Amniotic epithelial cell (primary cell): ENCODE measurements at regions not wholly inside any gene's neighbourhood (a gene's known extent, or its start where the extent isn't known, plus 50 kb on each side); places are given as distances from the start of the nearest gene placed in this dataset.
"Not testable (repeated sequence)": the region's sequence is repeated elsewhere in the genome, so short reads cannot be mapped to it uniquely, and the experiment has no call there.

Experiments
- DNase-seq: peaks from one replicate; pipeline ENCODE4 v3.0.0-alpha.2; 2010; ENCODE audit warnings: low read depth

GRCh38 chrY:7310482-7311269, 399.1 kb upstream of the AMELY start:
- DNase-seq: peak; percentile 47

GRCh38 chrY:7308816-7309215, 397.3 kb upstream of the AMELY start:
- DNase-seq: peak; percentile 36

- no peak for DNase-seq
Observed at GRCh38 chrY:7302306-7302705, 390.8 kb upstream of the AMELY start.

- DNase-seq: peak; percentile 51
Observed at GRCh38 chrY:7299960-7300359, 388.4 kb upstream of the AMELY start.

GRCh38 chrY:7292113-7292512, 380.6 kb upstream of the AMELY start:
- DNase-seq: no peak

GRCh38 chrY:7289889-7290833, 378.6 kb upstream of the AMELY start:
- no peak for DNase-seq

- no peak for DNase-seq
Observed at GRCh38 chrY:7288611-7289010, 377.1 kb upstream of the AMELY start.

- not testable (repeated sequence) for DNase-seq
Observed at GRCh38 chrY:7287963-7288362, 376.4 kb upstream of the AMELY start.

GRCh38 chrY:7285388-7285787, 373.8 kb upstream of the AMELY start:
- no peak for DNase-seq

GRCh38 chrY:7283001-7283400, 371.4 kb upstream of the AMELY start:
- no peak for DNase-seq

- DNase-seq: not testable (repeated sequence)
Observed at GRCh38 chrY:7280151-7280740, 368.7 kb upstream of the AMELY start.

GRCh38 chrY:7275751-7276150, 364.2 kb upstream of the AMELY start:
- no peak for DNase-seq

- no peak for DNase-seq
Observed at GRCh38 chrY:7275014-7275413, 363.5 kb upstream of the AMELY start.

GRCh38 chrY:7274369-7274913, 362.9 kb upstream of the AMELY start:
- no peak for DNase-seq

GRCh38 chrY:7273587-7274203, 362.1 kb upstream of the AMELY start:
- peak; percentile 45 for DNase-seq

GRCh38 chrY:7272556-7273195, 361.1 kb upstream of the AMELY start:
- peak; percentile 44 for DNase-seq

GRCh38 chrY:7263773-7264172, 352.2 kb upstream of the AMELY start:
- no peak for DNase-seq

GRCh38 chrY:7262531-7262930, 351.0 kb upstream of the AMELY start:
- no peak for DNase-seq

GRCh38 chrY:7261254-7261653, 349.7 kb upstream of the AMELY start:
- DNase-seq: no peak

GRCh38 chrY:7240101-7240500, 328.5 kb upstream of the AMELY start:
- no peak for DNase-seq

- DNase-seq: no peak
Observed at GRCh38 chrY:7211971-7212370, 300.4 kb upstream of the AMELY start.
